PFSK-1 (cell line): ENCODE measurements at regions not wholly inside any gene's neighbourhood (a gene's known extent, or its start where the extent isn't known, plus 50 kb on each side); places are given as distances from the start of the nearest gene placed in this dataset.

Experiments
- FOXP2 ChIP-seq: optimal IDR thresholded peaks from 2 replicates; pipeline ENCODE3; 2011; ENCODE audit warnings: borderline replicate concordance, control low read depth, inconsistent platforms; ENCODE audit not compliant: insufficient read depth; ENCODE audit errors: extremely low read length, extremely low read depth
- POLR2AphosphoS5 ChIP-seq: IDR thresholded peaks from 2 replicates; pipeline ENCODE4 v1.6.1; 2012; ENCODE audit warnings: low read depth, mild to moderate bottlenecking, control low read depth, low read length, moderate library complexity
- REST ChIP-seq, 2 experiments: IDR thresholded peaks; 2 replicates each; pipeline versions ENCODE4 v1.6.1 to v1.8.0; 2011 to 2012; ENCODE audit warnings: low read depth in 2 of 2, low read length in 2 of 2, control low read depth in 1 of 2, inconsistent platforms in 1 of 2, mild to moderate bottlenecking in 1 of 2, moderate library complexity in 1 of 2; ENCODE audit not compliant: insufficient read depth in 1 of 2
- SIN3A ChIP-seq: IDR thresholded peaks from 2 replicates; pipeline ENCODE4 v1.6.1; 2012; ENCODE audit warnings: mild to moderate bottlenecking, low read length, moderate library complexity, borderline replicate concordance; ENCODE audit not compliant: insufficient read depth
- TAF1 ChIP-seq: IDR thresholded peaks from 2 replicates; pipeline ENCODE4 v1.6.1; 2012; ENCODE audit warnings: low read length, control low read depth, borderline replicate concordance; ENCODE audit not compliant: insufficient read depth

- no peak for TF ChIP-seq REST (IDR thresholded peaks at IDR 0.05; ENCODE audit: insufficient read depth in 1 of 2, low read depth in 2 of 2, low read length in 2 of 2)
- TF ChIP-seq POLR2AphosphoS5, result no peak
- TF ChIP-seq SIN3A, result no peak
- no peak for TF ChIP-seq FOXP2
- TF ChIP-seq TAF1, result no peak
These were observed 2370.7 kb downstream of the PCDH7 start for GRCh38 chr4:33090910-33091309.

- TF ChIP-seq TAF1 (no peak), POLR2AphosphoS5 (no peak), REST (IDR thresholded peaks at IDR 0.05; ENCODE audit: insufficient read depth in 1 of 2, low read depth in 2 of 2, low read length in 2 of 2) (no peak), FOXP2 (no peak), SIN3A (no peak)
These were observed 2371.8 kb downstream of the PCDH7 start for GRCh38 chr4:33091961-33092360.

GRCh38 chr4:33104273-33104672 is 2384.1 kb downstream of the PCDH7 start:
- TF ChIP-seq FOXP2 (no peak), TAF1 (no peak), SIN3A (no peak), POLR2AphosphoS5 (no peak), REST (IDR thresholded peaks at IDR 0.05; ENCODE audit: insufficient read depth in 1 of 2, low read depth in 2 of 2, low read length in 2 of 2) (no peak)

- no peak for TF ChIP-seq REST (IDR thresholded peaks at IDR 0.05; ENCODE audit: insufficient read depth in 1 of 2, low read depth in 2 of 2, low read length in 2 of 2)
- TF ChIP-seq POLR2AphosphoS5, result no peak
- no peak for TF ChIP-seq SIN3A
- no peak for TF ChIP-seq FOXP2
- no peak for TF ChIP-seq TAF1
These were observed 2387.6 kb downstream of the PCDH7 start for GRCh38 chr4:33107814-33108213.

GRCh38 chr4:33111117-33111516 is 2390.9 kb downstream of the PCDH7 start:
- TF ChIP-seq SIN3A (no peak), FOXP2 (no peak), REST (IDR thresholded peaks at IDR 0.05; ENCODE audit: insufficient read depth in 1 of 2, low read depth in 2 of 2, low read length in 2 of 2) (no peak), POLR2AphosphoS5 (no peak), TAF1 (no peak)
